ENCODE measurements at regions not wholly inside any gene's neighbourhood (a gene's known extent, or its start where the extent isn't known, plus 50 kb on each side); places are given as distances from the start of the nearest gene placed in this dataset.
A peak's percentile ranks its signal among the peaks of the same experiment; 100 is the strongest.
"Not testable (repeated sequence)": the region's sequence is repeated elsewhere in the genome, so short reads cannot be mapped to it uniquely, and the experiment has no call there.

DNA sequence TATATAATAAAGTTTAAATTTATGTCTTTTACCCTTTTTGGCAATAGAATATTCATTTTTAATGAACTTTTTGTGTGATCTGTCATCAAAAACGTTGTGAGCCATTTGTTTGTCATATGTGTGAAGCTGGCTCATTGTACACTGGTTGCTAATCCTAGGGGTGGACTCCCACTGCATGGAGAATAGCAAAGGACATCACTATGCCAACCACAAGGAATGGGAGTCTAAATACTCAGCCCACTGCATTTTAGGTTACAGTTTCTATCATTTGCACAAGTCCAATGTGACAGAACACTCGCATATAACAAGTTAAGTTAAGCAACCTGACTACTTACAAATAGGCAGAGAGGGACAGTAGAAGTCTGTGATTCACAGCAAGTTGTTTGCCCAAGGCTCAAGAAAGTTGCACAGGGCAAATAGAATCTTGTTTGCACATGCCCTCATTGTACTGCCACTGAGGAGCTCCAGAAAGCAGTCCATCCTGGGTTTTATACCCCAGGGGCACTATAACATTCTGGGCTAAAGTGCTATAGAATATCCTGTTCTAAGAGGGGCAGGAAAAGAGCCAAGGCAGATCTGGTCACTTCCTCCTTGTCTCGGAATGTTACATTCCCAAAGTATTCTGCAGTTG is 545.9 kb upstream of the GCFC2 start:
- no peak for DNase-seq (ENCODE audit: low read depth)

DNA sequence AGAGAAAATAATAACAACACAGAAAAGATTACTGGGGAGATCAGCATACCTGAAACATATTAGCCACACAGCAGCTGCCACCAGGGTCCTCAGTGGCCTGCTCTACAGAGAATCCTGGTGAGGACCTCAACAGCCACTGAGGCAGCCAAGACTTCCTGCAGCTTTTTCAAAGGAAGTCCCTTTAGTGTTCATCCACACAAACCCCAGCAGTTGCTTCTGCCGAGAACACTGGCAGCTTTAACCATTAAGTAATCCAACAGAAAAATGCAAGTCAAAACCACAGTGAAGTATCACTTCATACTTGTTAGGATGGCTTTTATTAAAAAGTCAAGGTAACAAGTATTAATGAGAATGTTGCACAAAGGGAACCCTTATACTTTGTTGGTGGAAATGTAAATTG is 542.0 kb upstream of the GCFC2 start:
- no peak for DNase-seq (ENCODE audit: low read depth)

DNA sequence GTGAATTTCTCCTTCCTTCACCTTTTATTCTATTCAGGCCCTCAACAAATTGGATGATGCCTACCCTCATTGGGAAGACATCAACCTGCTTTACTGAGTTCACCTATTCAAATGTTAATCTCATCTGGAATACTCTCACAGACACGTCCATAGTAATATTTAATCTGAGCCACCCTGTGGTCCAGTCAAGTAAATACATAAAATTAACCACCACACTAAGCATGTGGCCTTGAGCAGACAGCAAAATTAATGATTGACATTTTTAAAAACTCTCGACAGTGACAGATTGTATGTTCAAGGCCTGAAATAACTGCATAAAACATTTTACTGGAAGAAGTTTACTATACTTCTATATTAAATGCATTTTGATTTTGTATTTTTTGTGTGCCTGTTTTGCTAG is 540.6 kb upstream of the GCFC2 start:
- DNase-seq (ENCODE audit: low read depth) = no peak

DNA sequence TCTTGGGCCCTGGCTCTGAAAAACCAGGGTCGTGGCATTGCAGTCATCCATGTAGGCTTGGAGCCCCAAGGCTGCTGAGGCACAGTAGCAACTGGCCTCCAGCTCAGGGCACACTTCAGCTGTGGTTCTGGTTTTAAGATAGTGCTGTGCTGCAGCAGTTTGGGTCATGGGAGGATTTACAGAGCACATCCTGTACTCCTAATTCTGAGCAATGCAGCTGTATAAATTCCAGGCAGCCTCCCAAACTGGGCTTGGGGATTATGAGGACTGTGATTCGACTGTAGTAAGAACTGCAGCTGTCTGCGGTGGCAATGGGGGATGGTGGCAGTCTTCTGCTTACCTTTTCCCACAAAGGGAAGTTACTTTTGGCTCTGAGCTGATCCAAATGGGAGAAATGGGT is 536.3 kb upstream of the GCFC2 start:
- DNase-seq (ENCODE audit: low read depth) = no peak

DNA sequence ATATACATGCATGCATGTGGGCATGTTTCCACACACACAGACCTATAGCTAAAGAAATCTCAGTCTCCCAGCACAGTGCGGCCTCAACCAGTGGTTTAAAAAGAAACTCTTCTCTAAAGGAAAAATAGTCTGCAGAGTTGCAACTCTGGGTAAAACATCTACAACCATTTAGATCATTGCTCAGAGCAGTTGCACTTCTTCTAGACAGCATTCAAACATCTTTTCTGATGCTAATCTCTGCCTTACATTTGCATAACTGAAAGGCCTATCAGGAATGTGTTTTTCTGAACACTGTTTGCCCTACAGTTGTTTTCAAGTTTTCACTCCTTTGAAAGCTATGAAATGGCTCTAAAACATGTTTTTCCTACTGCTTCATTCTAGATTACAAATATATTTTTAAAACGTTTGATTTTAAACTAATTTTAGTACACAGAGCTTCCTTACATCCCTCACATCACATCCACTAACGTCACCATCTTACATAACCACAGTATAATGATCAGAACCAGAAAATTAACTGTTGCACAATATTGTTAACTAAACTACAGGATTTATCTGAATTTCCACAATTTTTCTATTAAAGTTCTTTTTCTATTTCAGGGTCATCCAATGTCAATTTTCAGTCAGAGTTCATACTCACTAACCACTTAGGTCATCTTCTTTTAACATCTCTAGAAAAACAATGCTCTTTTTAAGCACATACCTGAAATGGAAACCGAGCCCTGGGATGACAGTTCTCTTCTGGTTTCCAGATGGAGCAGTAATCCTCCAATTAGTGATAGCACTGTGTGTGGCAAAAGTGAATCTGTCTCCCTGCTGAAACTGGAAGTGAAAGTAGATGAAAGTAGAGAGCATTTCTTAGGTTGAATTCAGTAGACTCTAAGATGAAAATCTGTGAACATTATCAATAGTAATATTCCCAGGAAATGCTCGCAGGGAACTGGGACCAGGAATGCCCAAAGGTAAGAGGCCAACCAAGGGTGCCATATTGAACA is 501.6 kb upstream of the GCFC2 start:
- DNase-seq (ENCODE audit: low read depth) = no peak

DNA sequence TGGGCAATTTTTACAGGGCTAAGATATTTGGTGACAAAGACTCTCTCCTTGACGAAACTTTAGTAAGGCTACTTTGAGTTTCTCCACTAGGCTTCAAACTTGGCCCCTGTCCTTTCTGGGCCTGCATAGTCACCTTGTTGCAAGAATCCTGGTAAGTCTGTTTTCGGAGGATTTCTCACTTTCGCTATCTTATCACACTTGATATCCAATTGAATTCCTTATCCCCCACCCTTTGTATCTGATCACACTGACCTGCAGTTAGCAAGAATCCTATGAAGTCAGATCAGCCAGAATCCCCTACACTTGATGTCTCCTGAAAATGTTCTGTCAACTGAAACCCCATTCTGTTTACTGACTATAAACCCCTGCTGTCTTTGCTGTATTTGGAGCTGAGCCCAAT is 499.8 kb upstream of the GCFC2 start:
- DNase-seq (ENCODE audit: low read depth) = no peak

GRCh38 chr2:76204048-76204447 is 493.3 kb upstream of the GCFC2 start:
- no peak for DNase-seq (ENCODE audit: low read depth)

GRCh38 chr2:76202866-76203265 is 492.2 kb upstream of the GCFC2 start:
- no peak for DNase-seq (ENCODE audit: low read depth)

GRCh38 chr2:76197842-76198448 is 487.2 kb upstream of the GCFC2 start:
- peak; percentile 27 for DNase-seq (ENCODE audit: low read depth)

DNA sequence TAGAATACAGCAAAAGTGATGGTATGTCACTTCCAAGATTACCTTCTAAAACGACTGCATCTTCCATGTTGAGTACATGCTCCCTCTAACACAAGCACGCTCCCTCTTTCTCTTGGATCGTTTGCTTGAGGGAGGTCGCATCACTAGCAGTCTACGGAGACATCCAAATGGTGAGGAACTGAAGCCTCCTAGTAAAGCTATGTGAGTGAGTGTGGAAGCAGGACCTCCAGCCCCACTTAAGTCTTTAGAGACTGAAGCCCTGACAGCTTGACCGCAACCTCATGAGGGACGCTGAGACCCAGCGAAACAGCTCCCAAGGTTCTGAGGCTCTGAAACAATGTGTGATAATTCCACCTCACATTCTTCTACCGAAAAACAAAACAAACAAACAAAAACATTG is 486.7 kb upstream of the GCFC2 start:
- DNase-seq (ENCODE audit: low read depth) = no peak

DNA sequence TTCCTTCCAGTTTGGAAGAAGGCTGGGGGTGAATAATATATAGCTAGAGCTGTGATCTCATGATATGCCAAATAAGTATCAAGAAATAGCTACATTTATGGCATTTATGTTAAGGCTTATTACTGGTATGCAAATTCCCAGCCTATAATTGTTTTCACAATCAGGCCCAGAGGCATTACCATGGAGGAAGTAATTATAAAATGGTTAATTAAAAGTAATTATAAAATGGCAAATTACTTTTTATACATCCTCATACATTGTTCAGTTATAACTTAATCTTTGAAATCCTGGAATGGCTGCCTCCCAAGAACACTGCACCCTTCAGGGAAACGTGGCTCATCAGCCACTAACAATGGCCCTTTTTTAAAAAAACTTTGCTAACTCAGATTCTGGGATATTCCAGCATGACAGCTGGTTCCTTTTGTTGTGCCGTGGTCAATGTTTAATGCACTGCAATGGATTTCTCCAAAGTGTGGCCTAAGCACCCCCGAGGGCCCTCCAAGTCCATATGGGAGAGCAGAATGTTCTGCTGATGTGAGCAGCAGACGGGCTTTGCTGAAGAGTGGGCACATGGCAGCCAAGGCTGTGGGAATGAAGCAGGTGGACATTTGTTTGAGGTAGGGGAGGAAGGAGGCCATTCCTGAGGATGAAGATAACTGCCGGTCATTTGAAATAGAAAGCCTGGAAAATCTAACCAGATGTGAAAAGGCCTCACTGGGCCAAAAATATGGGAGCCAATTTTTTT is 483.5 kb upstream of the GCFC2 start:
- no peak for DNase-seq (ENCODE audit: low read depth)

DNA sequence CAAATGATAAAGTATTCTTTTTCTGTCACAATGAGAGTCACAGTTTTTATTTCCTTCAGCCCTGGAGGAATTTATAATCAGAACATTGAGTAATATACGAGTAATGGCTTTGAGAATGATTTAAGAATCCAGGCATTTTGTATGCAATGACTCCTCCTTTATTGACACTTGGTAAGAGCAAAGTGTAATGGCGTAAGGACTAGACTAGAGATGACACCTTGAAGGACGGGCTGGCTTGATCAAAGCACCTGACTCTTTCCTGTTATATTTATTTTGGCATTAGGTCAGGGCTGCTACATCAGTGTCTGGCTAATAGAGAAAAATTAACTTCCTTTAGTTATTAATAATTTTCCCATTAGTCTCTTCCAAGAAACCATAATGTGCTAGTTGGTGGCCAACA is 482.4 kb upstream of the GCFC2 start:
- DNase-seq (ENCODE audit: low read depth) = no peak

- no peak for DNase-seq (ENCODE audit: low read depth)
These were observed 477.8 kb upstream of the GCFC2 start for GRCh38 chr2:76188334-76189008.

DNA sequence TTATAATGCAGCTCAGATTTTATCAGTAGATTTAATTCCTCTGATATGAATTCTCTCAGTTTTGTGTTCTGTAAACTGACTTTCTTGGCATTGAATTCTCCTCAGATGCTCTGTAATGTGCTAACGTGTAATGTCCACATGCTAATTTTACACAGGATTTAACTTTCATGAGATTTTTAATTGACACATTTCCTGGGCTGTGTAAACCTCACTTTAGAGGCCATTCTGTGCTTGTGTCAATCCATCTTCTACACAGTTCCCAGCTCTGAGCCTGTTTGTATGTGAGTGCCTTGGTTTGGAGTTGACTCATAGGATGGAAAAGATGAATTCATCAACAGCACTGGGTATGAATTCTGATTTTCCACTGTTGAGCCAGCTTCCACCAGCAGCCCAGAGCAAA is 476.7 kb upstream of the GCFC2 start:
- DNase-seq (ENCODE audit: low read depth) = no peak

DNA sequence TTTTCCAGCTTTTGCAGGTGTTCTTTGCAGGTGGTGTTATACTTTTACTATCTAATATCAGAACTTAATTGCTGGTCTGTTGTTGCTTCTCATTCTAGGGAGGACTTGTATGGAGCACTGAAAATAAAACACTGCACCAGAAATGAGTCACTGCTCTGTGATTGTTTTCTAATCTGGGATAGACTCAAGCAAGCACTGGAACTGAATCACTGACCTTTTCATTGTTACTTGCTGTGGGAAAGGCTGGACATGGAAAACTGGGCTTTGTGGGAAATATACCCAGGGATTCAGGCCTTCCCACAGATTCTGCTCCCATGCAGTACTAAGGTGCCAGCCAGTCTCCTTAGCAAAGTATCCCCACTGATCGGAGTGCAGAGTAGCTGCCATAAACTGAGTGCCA is 470.0 kb upstream of the GCFC2 start:
- DNase-seq (ENCODE audit: low read depth) = no peak

DNA sequence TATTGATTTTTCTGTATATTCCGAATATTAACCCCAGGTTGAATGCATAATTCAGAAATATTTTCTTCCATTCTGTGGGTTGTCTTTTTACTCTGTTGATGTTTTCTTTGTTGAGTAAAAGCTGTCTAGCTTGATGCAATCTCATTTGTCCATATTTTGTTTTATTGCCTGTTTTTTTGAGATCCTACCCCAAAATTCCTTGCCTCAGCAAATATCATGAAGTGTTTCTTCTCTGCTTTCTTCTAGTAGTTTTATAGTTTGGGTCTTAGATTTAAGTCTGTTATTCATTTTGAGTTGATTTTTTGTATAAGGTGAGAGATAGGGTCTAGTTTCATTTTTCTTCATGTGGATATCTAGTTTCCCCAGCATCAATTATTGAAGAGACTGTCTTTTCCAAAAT is 467.9 kb upstream of the GCFC2 start:
- no peak for DNase-seq (ENCODE audit: low read depth)

GRCh38 chr2:76175295-76175694 is 464.6 kb upstream of the GCFC2 start:
- DNase-seq (ENCODE audit: low read depth) = no peak

GRCh38 chr2:76174505-76174904 is 463.8 kb upstream of the GCFC2 start:
- DNase-seq (ENCODE audit: low read depth) = no peak

DNA sequence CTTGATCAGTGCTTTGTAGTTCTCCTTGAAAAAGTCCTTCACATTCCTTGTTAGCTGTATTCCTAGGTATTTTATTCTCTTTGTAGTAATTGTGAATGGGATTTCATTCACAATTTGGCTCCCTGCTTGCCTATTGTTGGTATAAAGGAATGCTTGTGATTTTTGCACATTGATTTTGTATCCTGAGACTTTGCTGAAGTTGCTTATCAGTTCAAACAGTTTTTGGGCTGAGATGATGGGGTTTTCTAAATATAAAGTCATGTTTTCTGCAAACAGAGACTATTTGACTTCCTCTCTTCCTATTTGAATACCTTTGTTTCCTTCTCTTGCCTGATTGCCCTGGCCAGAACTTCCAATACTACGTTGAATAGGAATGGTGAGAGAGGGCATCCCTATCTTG is 462.5 kb upstream of the GCFC2 start:
- DNase-seq (ENCODE audit: low read depth) = not testable (repeated sequence)

- DNase-seq (ENCODE audit: low read depth) = not testable (repeated sequence)
These were observed 461.5 kb upstream of the GCFC2 start for GRCh38 chr2:76172154-76172595.

DNA sequence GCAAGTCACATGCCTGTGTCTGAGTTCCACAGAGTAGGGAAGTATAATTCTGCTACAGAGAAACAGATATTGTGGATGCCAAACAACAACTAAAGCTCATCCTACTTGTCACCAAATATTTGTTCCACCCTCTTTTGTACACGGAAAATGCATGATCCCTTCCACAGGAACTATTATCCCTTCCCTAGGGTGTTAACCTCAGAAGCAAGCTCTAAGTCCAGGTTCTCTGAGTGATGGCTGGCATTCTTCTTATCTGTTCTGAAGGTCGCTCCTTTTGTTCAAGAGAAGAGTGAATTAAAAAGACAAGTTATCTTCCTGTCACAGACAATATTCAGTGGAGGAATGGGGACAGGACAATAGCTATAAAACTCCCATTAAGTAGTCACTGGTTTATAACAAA is 460.1 kb upstream of the GCFC2 start:
- DNase-seq (ENCODE audit: low read depth) = no peak

DNA sequence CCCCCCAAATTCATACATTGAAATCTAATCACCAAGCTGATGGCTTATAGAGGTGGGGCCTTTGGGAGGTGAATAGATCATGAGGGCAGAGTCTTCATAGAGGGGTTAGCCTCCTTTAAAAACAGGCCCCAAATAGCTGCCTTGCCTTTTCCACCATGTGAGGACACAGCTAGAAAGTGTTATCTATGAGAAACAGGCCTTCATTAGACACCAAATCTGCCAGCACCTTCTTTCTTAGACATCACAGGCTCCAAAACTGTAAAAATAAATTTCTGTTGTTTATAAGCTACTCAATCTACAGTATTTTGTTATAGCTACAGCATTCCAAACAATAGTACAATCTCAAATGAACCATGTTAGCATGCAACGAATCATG is 459.3 kb upstream of the GCFC2 start:
- no peak for DNase-seq (ENCODE audit: low read depth)
